NT2/D1 (cell line): ENCODE measurements at regions not wholly inside any gene's neighbourhood (a gene's known extent, or its start where the extent isn't known, plus 50 kb on each side); places are given as distances from the start of the nearest gene placed in this dataset.

ENCODE experiments used
- SUZ12 ChIP-seq: IDR thresholded peaks from 2 replicates; pipeline ENCODE4 v1.6.1; 2011; ENCODE audit not compliant: insufficient read length, insufficient read depth; ENCODE audit errors: extremely low read depth
- YY1 ChIP-seq: IDR thresholded peaks from 2 replicates; pipeline ENCODE4 v1.6.1; 2011; ENCODE audit not compliant: insufficient read length, insufficient read depth

DNA sequence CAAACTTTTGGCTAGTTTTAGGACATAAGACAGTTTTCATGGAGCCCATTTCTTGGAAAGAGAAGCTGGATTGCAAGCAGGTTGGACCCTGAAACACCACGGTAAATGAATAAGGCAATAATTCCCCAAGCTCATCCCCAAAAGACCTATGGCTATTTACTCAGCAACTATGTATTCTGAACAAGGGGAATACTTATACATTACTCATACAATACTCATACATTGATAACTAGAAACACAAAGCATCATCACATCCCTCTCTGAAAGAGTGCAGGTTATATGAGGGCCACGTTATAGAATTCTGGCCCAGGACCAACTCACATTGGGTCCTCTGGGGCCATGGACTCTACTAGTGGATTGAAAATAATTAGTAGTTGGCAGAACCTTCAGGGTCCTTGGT, 154.8 kb downstream of the TMX3 start:
- TF ChIP-seq YY1 (no peak), SUZ12 (no peak)
